ENCODE measurements at regions not wholly inside any gene's neighbourhood (a gene's known extent, or its start where the extent isn't known, plus 50 kb on each side); places are given as distances from the start of the nearest gene placed in this dataset.

DNA sequence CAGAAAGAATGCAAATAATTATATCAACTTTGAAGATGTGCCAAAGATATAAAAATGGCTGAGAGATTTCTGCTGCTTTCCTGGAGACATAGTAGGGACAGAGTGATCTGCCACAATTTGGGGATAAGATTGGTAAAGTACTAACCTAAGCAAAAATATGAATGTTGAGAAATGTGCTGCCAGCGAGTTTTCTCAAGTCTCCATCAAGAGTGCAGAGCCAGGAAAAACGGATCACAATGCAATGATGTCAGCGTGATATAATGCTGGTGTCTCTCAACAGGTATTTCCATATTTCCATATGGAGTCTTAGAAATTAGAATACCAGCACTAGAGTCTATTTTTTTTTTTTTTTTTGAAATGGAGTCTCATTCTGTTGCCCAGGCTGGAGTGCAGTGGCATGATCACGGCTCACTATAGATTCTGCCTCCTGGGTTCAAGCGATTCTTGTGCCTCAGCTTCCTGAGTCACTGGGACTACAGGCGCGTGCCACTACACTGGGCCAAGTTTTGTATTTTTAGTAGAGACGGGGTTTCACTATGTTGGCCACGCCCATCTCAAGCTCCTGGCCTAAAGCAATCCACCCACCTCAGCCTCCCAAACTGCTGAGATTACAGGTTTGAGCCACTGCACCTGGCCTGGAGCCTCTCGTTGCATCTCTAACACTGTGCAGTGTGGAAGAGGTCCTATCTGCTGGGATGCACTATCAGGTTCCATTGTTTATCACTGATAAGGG lies 893.5 kb downstream of the TRIML1 start:
- no peak overlapping the region for H3K27ac ChIP-seq (ENCODE audit: low read depth, low read length)
- no peak overlapping the region for H3K27ac Mint-ChIP-seq
- H3K4me3 Mint-ChIP-seq: no peak overlapping the region
- H3K36me3 Mint-ChIP-seq (ENCODE audit: low read depth): no peaks in the 10 kb centered on the region
- no peak overlapping the region for H3K9ac ChIP-seq (ENCODE audit: extremely low read depth, low read length, poor library complexity, severe bottlenecking)
- H3K9me3 ChIP-seq (ENCODE audit: control insufficient read depth, low read length): no peaks in the 10 kb centered on the region
- H3K27me3 ChIP-seq (ENCODE audit: control insufficient read depth, insufficient read depth, low read length, poor library complexity, severe bottlenecking): no peaks in the 10 kb centered on the region
- no peaks in the 10 kb centered on the region for H3K36me3 ChIP-seq (ENCODE audit: control insufficient read depth, insufficient read depth, low read length)
- H3K4me1 Mint-ChIP-seq: peaks cover 9% of the 10 kb centered on the region
- no peak for DNase-seq
- TF ChIP-seq, protein P1, sequence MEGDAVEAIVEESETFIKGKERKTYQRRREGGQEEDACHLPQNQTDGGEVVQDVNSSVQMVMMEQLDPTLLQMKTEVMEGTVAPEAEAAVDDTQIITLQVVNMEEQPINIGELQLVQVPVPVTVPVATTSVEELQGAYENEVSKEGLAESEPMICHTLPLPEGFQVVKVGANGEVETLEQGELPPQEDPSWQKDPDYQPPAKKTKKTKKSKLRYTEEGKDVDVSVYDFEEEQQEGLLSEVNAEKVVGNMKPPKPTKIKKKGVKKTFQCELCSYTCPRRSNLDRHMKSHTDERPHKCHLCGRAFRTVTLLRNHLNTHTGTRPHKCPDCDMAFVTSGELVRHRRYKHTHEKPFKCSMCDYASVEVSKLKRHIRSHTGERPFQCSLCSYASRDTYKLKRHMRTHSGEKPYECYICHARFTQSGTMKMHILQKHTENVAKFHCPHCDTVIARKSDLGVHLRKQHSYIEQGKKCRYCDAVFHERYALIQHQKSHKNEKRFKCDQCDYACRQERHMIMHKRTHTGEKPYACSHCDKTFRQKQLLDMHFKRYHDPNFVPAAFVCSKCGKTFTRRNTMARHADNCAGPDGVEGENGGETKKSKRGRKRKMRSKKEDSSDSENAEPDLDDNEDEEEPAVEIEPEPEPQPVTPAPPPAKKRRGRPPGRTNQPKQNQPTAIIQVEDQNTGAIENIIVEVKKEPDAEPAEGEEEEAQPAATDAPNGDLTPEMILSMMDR (conservative IDR thresholded peaks at IDR 0.05): no peak
- WGBS, 2 experiments (ENCODE audit: insufficient coverage in 1 of 2, insufficient read length in 1 of 2): 86 to 91% methylated on average over 4 to 10 of the region's 10 CpGs
- H3K4me3 ChIP-seq (ENCODE audit: low read length): no peak overlapping the region
- H3K4me1 ChIP-seq (ENCODE audit: control insufficient read depth, insufficient read depth, low read length): no peaks in the 10 kb centered on the region
- no peaks in the 10 kb centered on the region for H3K27me3 Mint-ChIP-seq (ENCODE audit: insufficient read depth)
- H3K9me3 Mint-ChIP-seq: no peaks in the 10 kb centered on the region

DNA sequence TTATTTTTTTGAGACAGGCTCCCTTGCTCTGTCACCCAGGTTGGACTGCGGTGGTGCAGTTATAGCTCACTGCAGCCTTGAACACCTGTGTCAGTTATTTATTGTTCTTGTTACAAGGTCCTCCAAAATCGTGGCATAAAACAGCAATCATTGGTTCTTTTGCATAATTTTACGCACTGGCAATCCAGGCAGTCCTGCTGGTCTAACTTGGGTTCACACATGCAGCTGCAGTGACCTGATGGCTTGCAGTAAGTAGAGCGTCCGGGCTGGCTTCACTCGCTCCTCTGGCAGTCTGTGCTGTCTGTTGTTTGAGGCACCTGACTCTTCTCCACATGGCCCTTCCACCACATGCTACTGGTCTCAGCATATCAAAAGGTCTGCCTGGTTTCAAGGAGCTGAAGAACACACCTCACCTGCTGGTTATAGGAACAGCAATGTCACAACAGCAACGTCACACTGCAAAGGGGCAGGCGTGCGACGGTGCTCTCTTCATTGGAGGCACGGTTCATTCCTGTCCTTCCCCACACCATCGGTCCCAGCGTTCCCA lies 894.6 kb downstream of the TRIML1 start:
- no peak overlapping the region for H3K27ac Mint-ChIP-seq
- Histone ChIP-seq H3K4me3 (ENCODE audit: low read length) (no peak overlapping the region), H3K9me3 (ENCODE audit: control insufficient read depth, low read length) (no peaks in the 10 kb centered on the region), H3K27me3 (ENCODE audit: control insufficient read depth, insufficient read depth, low read length, poor library complexity, severe bottlenecking) (no peaks in the 10 kb centered on the region), H3K36me3 (ENCODE audit: control insufficient read depth, insufficient read depth, low read length) (no peaks in the 10 kb centered on the region), H3K9ac (ENCODE audit: extremely low read depth, low read length, poor library complexity, severe bottlenecking) (no peak overlapping the region), H3K4me1 (ENCODE audit: control insufficient read depth, insufficient read depth, low read length) (no peaks in the 10 kb centered on the region), H3K27ac (ENCODE audit: low read depth, low read length) (no peak overlapping the region)
- no peaks in the 10 kb centered on the region for H3K9me3 Mint-ChIP-seq
- H3K4me1 Mint-ChIP-seq: peaks cover 9% of the 10 kb centered on the region
- no peaks in the 10 kb centered on the region for H3K27me3 Mint-ChIP-seq (ENCODE audit: insufficient read depth)
- no peaks in the 10 kb centered on the region for H3K36me3 Mint-ChIP-seq (ENCODE audit: low read depth)
- no peak overlapping the region for H3K4me3 Mint-ChIP-seq
- no peak for DNase-seq
- TF ChIP-seq, protein P1 (conservative IDR thresholded peaks at IDR 0.05): no peak
- 87 to 96% methylated on average over 11 to 13 of the region's 13 CpGs for WGBS, 2 experiments (ENCODE audit: insufficient coverage in 1 of 2, insufficient read length in 1 of 2)

DNA sequence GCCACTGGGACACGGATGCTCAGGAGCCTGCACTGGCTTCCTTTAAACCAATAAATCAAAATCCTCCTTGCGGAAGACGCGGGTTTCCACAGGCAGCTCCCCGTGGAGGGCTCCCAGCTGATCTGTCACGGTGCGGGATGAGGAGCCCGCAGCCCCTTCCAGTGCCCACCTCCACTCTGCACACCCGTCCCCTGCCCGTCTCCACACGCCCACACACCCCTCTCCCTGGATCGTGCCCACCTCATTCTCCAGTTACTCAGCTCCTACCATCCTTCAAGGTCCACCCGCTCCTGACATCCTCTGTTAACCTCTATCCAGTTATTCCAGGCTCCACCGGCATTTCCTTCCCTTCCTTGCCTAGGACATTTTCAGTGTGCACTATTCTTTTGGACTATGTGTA lies 895.9 kb downstream of the TRIML1 start:
- Histone ChIP-seq H3K4me3 (ENCODE audit: low read length) (no peak overlapping the region), H3K9ac (ENCODE audit: extremely low read depth, low read length, poor library complexity, severe bottlenecking) (no peak overlapping the region), H3K9me3 (ENCODE audit: control insufficient read depth, low read length) (no peaks in the 10 kb centered on the region), H3K27ac (ENCODE audit: low read depth, low read length) (no peak overlapping the region), H3K36me3 (ENCODE audit: control insufficient read depth, insufficient read depth, low read length) (no peaks in the 10 kb centered on the region), H3K4me1 (ENCODE audit: control insufficient read depth, insufficient read depth, low read length) (no peaks in the 10 kb centered on the region), H3K27me3 (ENCODE audit: control insufficient read depth, insufficient read depth, low read length, poor library complexity, severe bottlenecking) (no peaks in the 10 kb centered on the region)
- TF ChIP-seq, protein P1 (conservative IDR thresholded peaks at IDR 0.05): no peak
- H3K4me3 Mint-ChIP-seq: no peak overlapping the region
- H3K36me3 Mint-ChIP-seq (ENCODE audit: low read depth): no peaks in the 10 kb centered on the region
- DNase-seq: no peak
- peaks cover 9% of the 10 kb centered on the region for H3K4me1 Mint-ChIP-seq
- no peaks in the 10 kb centered on the region for H3K9me3 Mint-ChIP-seq
- no peaks in the 10 kb centered on the region for H3K27me3 Mint-ChIP-seq (ENCODE audit: insufficient read depth)
- 93 to 95% methylated on average over 6 to 14 of the region's 14 CpGs for WGBS, 2 experiments (ENCODE audit: insufficient coverage in 1 of 2, insufficient read length in 1 of 2)
- no peak overlapping the region for H3K27ac Mint-ChIP-seq

Measured in endodermal cell (in vitro differentiated cells).